Transverse colon (tissue), 4 donors: ENCODE measurements at regions not wholly inside any gene's neighbourhood (a gene's known extent, or its start where the extent isn't known, plus 50 kb on each side); places are given as distances from the start of the nearest gene placed in this dataset.

Experiments
- EP300 ChIP-seq: sonication (generic); formaldehyde crosslinking; IDR thresholded peaks from one replicate; pipeline ENCODE4 v1.6.1; 2017; ENCODE audit warnings: antibody characterized with exemption, low read depth
- POLR2A ChIP-seq: fragments of 450-650 bp; IDR thresholded peaks from one replicate; pipeline ENCODE4 v1.6.1; 2016; ENCODE audit warnings: antibody characterized with exemption, mild to moderate bottlenecking, moderate library complexity
- POLR2AphosphoS5 ChIP-seq, 3 donors: sonication (generic); formaldehyde crosslinking; IDR thresholded peaks; one replicate each; pipeline ENCODE4 v1.6.1; 2016; ENCODE audit warnings: antibody characterized with exemption in 3 of 3
- TF ChIP-seq, protein P1 (sequence below), 5 experiments: fragments of 200-600 bp in 3 of 5; fragments of 450-650 bp in 2 of 5; sonication (generic) in 3 of 5; IDR thresholded peaks; 1 replicate in 2 of 5; 2 replicates in 3 of 5; pipeline ENCODE4 v1.5.1; 2016 to 2017; ENCODE audit warnings: antibody characterized with exemption in 5 of 5, inconsistent platforms in 3 of 5, mild to moderate bottlenecking in 2 of 5, moderate library complexity in 1 of 5

DNA sequence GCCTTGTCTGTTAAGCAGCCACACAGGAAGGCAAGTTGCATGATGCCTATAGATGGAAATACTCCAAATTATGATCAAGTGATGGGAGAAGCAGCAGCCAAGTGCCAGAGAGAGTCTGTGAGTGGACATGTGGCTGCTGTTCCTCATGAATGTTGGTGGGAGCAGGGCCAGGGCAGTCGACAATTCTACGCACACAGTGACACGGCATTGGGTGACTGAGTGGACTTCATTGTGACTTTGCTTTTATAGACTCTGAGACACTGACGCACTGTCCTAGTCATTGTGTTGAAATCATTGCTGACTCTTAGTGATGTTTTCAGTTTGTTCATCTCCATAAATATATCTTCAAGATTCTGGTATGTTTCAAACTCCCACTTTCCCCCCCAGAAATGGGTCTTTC, 246.3 kb upstream of the SEMA6D start:
- TF ChIP-seq, protein P1, sequence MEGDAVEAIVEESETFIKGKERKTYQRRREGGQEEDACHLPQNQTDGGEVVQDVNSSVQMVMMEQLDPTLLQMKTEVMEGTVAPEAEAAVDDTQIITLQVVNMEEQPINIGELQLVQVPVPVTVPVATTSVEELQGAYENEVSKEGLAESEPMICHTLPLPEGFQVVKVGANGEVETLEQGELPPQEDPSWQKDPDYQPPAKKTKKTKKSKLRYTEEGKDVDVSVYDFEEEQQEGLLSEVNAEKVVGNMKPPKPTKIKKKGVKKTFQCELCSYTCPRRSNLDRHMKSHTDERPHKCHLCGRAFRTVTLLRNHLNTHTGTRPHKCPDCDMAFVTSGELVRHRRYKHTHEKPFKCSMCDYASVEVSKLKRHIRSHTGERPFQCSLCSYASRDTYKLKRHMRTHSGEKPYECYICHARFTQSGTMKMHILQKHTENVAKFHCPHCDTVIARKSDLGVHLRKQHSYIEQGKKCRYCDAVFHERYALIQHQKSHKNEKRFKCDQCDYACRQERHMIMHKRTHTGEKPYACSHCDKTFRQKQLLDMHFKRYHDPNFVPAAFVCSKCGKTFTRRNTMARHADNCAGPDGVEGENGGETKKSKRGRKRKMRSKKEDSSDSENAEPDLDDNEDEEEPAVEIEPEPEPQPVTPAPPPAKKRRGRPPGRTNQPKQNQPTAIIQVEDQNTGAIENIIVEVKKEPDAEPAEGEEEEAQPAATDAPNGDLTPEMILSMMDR (IDR thresholded peaks at IDR 0.05) = no peak
- TF ChIP-seq POLR2AphosphoS5 (IDR thresholded peaks at IDR 0.05) = no peak
- no peak for TF ChIP-seq POLR2A
- TF ChIP-seq EP300 = no peak
